Activated CD4-positive, alpha-beta T cell treated with anti-CD3 and anti-CD28 coated beads, Interleukin-2, amount 50 U/mL, for 4 hours (primary cell): ENCODE measurements at regions not wholly inside any gene's neighbourhood (a gene's known extent, or its start where the extent isn't known, plus 50 kb on each side); places are given as distances from the start of the nearest gene placed in this dataset.

Experiments
- DNase-seq, 2 experiments: peaks; one replicate each; pipeline ENCODE4 v3.0.0-alpha.2; 2020

DNA sequence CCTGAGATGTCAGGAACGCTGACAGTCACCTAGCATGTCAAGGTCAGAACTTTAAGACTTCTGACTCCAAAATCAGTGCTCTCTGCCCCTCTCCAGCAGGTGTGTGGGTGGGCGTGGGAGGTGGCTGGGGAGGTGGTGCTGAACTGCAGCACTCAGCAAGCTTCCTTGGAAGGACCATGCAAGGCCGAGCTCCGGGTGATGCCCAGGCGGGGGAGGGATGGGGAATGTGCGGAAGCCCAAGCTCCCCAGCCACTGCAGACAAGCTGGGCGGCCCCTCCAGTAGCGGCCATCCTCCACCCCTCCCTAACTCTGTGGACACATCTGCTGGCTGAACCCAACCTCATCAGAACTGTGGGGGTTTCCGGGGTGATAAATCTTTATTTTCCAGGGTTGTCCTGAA, 296.6 kb downstream of the TLE3 start:
- no peak for DNase-seq

- no peak for DNase-seq
Measured at GRCh38 chr15:69802432-69802831, 295.3 kb downstream of the TLE3 start.

DNA sequence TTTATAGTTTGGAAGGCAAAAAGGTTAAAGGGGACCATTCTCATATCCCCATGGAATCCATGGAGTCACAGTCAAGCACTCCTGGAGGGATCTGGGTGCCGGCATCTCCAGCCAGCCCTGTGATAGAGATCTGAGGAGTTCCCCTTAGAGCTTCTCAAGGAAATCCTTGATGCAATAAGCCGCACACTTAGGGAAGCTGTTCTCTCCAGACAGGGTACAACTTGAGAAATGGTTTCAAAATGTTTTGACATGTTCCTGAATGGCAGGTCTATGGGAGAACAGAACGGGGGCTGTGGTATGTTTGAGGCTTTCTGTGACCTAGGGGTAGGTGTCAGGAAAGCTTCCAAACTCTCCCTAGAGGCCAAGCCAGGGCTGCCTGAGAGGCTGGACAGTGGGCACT, 292.9 kb downstream of the TLE3 start:
- no peak for DNase-seq

GRCh38 chr15:69805248-69805953, 292.3 kb downstream of the TLE3 start:
- no peak for DNase-seq

DNA sequence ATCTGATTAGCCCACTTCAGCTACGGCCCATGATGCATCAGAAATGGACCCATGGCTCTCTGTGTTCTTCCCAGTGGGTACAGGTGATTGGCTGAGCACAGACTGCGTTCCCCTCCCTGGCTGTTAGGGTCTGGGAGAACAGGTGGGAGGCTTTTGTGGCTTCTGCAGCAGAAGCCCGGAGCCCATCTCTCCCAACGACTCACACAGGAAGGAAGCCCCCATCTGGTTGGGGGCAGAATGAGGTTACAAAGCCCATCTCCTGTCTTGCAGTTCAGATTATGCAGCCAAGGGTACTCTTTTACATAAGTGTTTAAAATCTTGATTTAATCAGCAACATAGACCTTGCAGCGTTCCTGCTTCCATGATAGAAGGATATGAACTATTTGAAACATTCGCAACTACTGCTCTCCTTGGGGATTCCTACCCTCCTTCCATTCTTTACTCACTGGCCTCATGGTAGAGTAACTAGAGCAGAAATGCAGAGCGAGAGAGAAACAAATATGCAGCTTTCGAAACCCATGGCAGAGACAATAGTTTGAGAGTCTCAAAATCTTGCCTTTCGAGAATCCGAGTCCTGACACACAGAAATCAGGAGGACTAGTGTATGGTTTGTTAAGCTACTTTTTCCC, 291.3 kb downstream of the TLE3 start:
- no peak for DNase-seq

DNA sequence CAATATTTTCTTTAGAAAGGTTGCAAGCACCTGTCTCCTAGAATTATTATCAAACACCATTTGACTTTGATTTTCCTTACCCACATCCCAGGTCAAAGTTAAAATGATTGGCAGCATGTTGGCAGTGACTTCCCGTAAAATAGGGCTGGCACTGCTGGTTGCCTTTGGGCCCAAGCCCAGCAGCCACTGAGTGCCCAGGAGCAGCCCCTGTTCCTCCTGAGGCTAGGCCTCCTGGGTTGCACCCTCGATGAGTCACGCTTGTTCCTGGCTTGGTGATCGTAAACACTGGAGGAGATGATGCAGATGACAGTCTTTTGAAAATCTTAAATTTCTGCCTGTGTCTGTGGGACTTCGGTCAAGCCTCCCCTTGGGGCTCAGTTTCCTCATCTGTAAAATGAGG, 290.0 kb downstream of the TLE3 start:
- no peak for DNase-seq

GRCh38 chr15:69808756-69809155, 289.0 kb downstream of the TLE3 start:
- no peak for DNase-seq

DNA sequence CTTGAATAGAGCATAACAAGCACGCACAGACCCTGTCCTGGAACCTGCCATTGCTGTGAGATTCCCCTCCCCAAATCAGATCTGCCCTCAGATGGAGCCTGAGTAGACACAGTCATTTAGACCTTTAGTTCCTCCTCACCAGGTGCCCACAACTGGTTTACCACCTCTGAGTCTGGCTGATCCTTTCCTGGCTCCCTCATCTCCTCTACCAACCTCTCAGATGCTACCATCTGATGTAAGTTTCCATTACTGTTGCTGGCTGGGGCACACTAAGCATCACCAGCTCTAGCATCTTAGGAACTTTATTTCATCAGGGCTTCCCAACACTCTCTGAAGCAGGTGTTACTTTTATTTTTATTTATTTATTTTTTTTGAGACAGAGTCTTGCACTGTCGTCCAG, 288.3 kb downstream of the TLE3 start:
- no peak for DNase-seq

DNA sequence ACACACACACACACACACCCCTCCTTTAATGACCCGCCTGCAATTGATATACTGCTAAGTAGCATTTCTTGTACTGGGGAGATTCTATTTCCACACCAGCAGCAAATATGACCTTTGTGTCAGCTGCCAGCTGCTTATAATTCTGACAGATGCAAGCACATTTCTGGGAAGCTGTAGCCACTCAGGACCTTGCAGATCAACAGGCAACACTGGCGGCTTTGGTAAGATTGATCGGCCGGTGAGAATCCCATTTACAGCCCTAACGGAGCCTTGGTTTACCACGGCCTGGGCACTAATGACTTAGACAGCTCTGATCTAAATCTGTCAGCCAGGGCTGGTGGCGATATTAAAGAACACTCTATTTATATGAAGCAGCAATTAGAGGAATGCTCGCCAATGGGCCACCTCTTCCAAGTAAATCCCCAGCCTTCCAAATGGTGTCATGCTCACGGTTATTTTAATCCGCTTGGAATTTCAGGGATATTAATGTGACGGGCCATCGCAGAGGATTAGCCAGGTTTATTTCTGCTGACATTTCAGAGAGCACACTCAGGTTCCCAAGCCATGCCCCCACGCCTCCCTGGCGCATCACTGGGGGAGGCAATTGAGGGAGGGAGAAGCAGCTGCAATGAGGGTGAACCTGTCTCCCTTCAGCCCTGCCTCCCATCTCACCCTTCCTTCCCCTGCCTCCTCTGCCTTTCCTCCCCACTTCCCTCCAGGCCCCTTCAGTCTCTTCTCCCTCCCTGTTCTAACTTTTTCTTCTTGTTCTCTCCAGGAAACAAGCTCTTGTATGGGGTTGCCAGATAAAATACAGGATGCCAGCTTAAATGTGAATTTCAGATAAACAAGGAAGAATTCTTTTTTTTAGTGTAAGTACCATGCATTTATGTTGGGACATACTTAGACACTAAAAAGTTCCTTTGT, 287.0 kb downstream of the TLE3 start:
- DNase-seq = no peak

GRCh38 chr15:69812861-69813261, 284.9 kb downstream of the TLE3 start:
- no peak for DNase-seq

DNA sequence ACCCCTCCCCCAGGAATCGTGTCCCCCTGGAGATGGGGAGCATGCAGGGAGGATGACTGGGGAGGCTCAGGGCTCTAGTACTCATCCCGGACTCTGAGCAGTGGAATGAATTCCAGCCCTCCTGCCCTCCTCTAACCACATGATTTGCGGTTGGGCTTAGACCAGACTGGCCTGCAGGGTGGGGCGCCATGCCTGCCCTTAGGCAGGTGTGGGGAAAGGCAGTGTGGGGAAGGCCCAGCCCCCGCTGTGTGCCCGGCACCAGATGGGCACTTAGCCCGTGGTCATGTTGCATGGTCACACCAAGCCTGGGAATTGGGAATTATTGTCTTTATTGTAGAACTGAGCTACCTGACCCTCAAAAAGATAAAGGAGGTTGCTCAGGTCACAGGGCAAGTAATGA, 283.8 kb downstream of the TLE3 start:
- no peak for DNase-seq

DNA sequence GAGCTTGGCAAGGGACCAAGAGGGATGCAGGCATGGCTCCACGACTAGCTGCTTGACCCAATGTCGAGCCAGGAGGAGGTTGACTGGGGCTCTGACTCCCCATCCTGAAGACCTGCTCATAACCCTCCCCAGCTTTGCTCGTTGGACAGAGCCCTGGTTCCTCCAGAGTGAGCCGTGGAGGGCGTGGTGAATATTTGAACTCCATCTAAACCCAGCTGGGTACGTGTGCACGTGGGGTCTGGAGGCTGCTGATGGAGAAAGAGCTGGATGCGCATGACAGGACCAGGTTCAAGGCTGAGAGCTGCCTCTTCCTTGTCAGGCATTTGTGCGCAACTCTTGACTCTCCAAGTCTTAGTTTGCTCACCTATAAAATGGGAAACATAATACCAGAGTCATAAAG, 282.8 kb downstream of the TLE3 start:
- no peak for DNase-seq

GRCh38 chr15:69815793-69816192, 281.9 kb downstream of the TLE3 start:
- no peak for DNase-seq

DNA sequence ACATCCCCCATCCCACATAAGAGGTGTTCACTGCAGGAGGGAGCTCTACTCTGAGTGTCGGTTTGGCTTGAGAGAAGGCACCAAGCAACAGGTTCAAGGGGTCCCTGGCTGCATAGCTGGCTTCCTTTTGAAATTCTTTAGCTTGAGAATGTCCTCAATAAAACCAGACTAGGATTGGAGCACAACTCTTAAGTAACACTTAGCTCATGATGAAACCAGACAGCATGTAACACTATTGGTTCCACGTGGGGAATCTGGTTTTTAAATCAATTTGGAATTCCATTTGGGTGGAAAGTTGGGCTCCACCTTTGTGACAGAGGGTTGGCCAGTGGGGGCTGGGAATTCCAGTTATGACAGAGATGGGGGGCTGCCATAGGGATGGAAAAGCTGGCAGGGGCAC, 281.2 kb downstream of the TLE3 start:
- DNase-seq = no peak

- DNase-seq = no peak
Measured at GRCh38 chr15:69818529-69818928, 279.2 kb downstream of the TLE3 start.

- DNase-seq = no peak
Measured at GRCh38 chr15:69819371-69819770, 278.3 kb downstream of the TLE3 start.

- no peak for DNase-seq
Measured at GRCh38 chr15:69820819-69821218, 276.9 kb downstream of the TLE3 start.

DNA sequence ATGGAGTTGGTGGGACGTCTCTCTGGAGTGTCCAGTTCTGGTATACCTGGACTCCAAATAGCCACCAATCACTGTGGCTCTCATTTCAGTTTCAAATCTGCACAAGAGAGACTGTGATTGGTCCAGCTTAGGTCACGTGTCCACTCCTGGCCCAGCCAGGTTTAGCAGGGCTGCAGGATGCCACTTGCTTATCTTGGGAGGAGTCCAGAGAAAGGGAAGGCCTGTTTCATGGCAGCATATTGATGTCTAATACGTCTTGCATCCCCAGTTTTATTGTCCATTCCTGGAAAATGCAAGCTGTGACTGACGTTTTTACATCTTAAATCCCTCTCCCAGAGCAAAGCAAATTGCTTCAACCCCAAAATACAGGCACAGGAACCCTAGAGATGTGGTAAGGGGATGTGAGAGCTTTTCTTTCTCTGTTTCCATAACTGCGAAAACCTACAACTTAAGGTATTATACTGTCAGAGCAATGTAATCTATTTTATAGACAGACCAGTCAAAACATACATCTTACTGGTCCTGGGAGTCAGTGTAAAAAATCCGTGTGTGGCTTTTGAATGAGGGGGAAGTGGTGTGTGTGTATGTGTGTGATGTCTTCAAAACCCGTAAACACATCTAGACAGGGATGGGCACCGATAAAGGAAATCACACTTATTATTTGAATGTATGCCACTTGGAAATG, 274.4 kb downstream of the TLE3 start:
- DNase-seq = no peak

GRCh38 chr15:69824075-69824876, 273.4 kb downstream of the TLE3 start:
- DNase-seq = no peak

DNA sequence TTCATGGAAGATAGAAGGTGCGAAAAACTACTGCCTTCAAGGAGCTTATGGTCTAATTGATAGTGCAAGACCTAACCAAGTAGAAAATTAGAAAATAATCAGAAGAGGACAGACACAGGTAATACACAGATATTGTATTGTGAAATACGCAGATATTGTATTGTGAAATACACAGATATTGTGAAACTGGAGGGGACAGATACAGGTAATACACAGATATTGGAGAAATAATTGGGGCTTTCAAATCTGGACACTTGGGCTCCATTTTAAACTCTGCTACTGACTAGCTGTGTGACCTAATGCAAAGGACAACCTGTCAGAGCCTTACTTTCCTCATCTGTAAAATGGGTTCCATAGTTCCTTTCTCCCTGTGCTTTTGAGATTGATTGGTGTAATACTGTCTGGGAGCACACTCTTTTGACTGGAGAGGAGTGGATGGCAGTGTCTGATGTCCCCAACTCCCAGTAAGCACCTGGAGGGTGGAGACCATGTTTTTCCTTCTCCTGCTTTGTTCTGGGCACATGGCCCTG, 272.8 kb downstream of the TLE3 start:
- no peak for DNase-seq

DNA sequence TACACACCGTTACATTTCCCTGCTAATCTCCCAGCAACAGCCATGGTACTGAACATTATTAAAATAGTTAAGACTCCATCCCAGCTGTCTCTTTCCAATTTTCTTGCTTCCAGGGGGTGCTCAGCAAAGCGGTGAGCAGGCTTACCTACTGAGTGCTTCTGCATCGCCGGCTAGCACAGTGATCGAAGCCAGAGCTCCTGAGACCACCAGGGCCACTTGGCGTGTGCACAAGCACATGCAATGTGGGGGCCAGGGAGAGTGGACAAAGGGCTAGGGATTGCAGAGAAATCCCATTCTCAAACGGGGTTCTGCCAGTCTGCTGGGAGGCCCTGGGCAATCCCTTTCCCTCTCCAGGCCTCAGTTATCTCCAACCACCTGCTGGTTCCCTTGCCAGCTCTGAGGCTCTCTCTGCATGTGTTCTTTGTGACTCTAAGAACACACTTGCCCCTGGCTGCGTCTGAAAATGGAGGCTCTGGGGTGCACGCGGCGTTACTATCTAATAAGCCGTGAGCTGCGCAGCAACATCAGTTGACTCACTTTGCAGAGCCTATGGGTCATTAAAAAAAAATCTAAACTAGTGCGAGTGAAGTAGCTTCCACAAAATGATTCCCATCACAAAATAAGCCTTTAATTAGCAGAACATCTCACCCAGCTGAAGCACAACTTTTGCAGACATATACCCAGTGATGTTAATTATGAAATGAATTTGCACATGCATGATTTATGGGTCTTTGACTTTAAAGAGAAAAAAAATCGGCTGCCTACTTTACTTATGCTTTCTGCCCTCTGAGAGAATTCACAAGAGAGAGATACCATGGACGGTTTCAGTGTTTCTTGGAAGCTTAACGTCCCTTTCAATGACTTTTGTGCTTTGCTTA, 271.5 kb downstream of the TLE3 start:
- DNase-seq = no peak
